ENCODE measurements at regions not wholly inside any gene's neighbourhood (a gene's known extent, or its start where the extent isn't known, plus 50 kb on each side); places are given as distances from the start of the nearest gene placed in this dataset.

DNA sequence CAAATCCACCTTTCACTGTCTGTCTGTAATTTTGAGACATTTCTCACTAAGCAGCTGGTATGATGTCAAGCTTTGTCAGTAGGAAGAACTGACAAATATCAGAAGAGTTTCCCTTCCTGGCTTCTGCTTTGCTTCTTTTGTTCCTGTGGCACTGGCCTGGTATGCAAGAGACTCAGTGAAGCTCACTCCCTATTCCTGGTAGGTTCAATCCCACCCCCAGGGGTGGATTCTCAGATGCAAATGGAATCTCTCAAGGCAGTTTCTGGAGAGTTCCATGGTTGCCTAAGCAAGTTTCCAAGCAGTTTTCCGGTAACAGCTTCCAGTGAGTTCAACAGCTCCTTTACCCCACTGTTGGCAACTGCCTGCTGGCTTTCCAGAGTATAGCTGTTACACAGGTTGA is 683.4 kb downstream of the PTPRC start:
- TF ChIP-seq, protein P1, sequence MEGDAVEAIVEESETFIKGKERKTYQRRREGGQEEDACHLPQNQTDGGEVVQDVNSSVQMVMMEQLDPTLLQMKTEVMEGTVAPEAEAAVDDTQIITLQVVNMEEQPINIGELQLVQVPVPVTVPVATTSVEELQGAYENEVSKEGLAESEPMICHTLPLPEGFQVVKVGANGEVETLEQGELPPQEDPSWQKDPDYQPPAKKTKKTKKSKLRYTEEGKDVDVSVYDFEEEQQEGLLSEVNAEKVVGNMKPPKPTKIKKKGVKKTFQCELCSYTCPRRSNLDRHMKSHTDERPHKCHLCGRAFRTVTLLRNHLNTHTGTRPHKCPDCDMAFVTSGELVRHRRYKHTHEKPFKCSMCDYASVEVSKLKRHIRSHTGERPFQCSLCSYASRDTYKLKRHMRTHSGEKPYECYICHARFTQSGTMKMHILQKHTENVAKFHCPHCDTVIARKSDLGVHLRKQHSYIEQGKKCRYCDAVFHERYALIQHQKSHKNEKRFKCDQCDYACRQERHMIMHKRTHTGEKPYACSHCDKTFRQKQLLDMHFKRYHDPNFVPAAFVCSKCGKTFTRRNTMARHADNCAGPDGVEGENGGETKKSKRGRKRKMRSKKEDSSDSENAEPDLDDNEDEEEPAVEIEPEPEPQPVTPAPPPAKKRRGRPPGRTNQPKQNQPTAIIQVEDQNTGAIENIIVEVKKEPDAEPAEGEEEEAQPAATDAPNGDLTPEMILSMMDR (IDR thresholded peaks at IDR 0.05; ENCODE audit: low read length), result no peak
- no peak for TF ChIP-seq EZH2 (IDR thresholded peaks at IDR 0.05; ENCODE audit: borderline replicate concordance, low read length)

Measured in OCI-LY1 (cell line).